H1 (cell line): ENCODE measurements at regions not wholly inside any gene's neighbourhood (a gene's known extent, or its start where the extent isn't known, plus 50 kb on each side); places are given as distances from the start of the nearest gene placed in this dataset.

ENCODE experiments used
- CTCF ChIA-PET: fragments of 300-600 bp; sonication (Branson Sonifier 250); formaldehyde crosslinking; loops from one replicate; lab custom pipeline; 2021; ENCODE audit not compliant: partially characterized antibody; lab: Charles Lee
- POLR2A ChIA-PET: fragments of 300-600 bp; sonication (Branson Sonifier 250); formaldehyde crosslinking; loops from one replicate; lab custom pipeline; 2021; ENCODE audit warnings: inconsistent platforms; ENCODE audit not compliant: partially characterized antibody; lab: Charles Lee
- DNase-seq, 2 experiments: peaks; one replicate each; pipeline versions ENCODE4 v3.0.0 to v3.0.0-alpha.2; 2010 to 2022; ENCODE audit warnings: low spot score in 2 of 2, low read depth in 1 of 2, mixed read lengths in 1 of 2
- FAIRE-seq: peaks from 2 replicates; lab custom pipeline; 2011; peaks lifted over from hg19 to GRCh38; lab: Jason Lieb, UNC
- H2AFZ ChIP-seq: 2 replicates; pipeline ENCODE4 v1.8.1; 2012; ENCODE audit warnings: low read length, inconsistent platforms
- H2AK5ac ChIP-seq: 2 replicates; pipeline ENCODE4 v1.6.1; 2013; ENCODE audit warnings: low read depth, low read length
- H2BK120ac ChIP-seq: replicated peaks from 2 replicates; pipeline ENCODE3; 2013; ENCODE audit warnings: low read depth, low read length, inconsistent platforms
- H2BK12ac ChIP-seq: 2 replicates; pipeline ENCODE4 v1.6.1; 2013; ENCODE audit warnings: low read depth, low read length
- H2BK15ac ChIP-seq: 2 replicates; pipeline ENCODE4 v1.6.1; 2013; ENCODE audit warnings: low read length
- H2BK20ac ChIP-seq: 2 replicates; pipeline ENCODE4 v1.6.1; 2013; ENCODE audit warnings: low read length
- H2BK5ac ChIP-seq: 2 replicates; pipeline ENCODE4 v1.6.1; 2013; ENCODE audit warnings: low read depth, low read length
- H3K14ac ChIP-seq: 2 replicates; pipeline ENCODE4 v1.6.1; 2013; ENCODE audit warnings: inconsistent platforms; ENCODE audit not compliant: insufficient read length
- H3K18ac ChIP-seq: 2 replicates; pipeline ENCODE4 v1.6.1; 2013; ENCODE audit warnings: low read length; ENCODE audit errors: extremely low read depth
- H3K23ac ChIP-seq: 2 replicates; pipeline ENCODE4 v1.6.1; 2013; ENCODE audit warnings: inconsistent platforms; ENCODE audit not compliant: insufficient read length
- H3K23me2 ChIP-seq: 2 replicates; pipeline ENCODE4 v1.6.1; 2013; ENCODE audit warnings: low read depth, low read length
- H3K27ac ChIP-seq: 2 replicates; pipeline ENCODE4 v1.6.1; 2011; ENCODE audit warnings: low read depth, low read length, inconsistent platforms
- H3K27me3 ChIP-seq, 4 experiments: replicated peaks in 1 of 4; 1 replicate in 1 of 4; 2 replicates in 3 of 4; pipeline versions ENCODE4 v1.6.1 to v1.8.1; 2011 to 2013; ENCODE audit warnings: low read length in 3 of 4, mild to moderate bottlenecking in 3 of 4, inconsistent platforms in 2 of 4, mixed read lengths in 2 of 4, moderate library complexity in 1 of 4; ENCODE audit not compliant: control insufficient read depth in 3 of 4, insufficient read depth in 3 of 4; ENCODE audit errors: extremely low read depth in 1 of 4
- H3K36me3 ChIP-seq, 4 experiments: 2 replicates each; pipeline versions ENCODE4 v1.6.1 to v1.8.1; 2011 to 2013; ENCODE audit warnings: mild to moderate bottlenecking in 4 of 4, low read length in 3 of 4, moderate library complexity in 2 of 4, control low read depth in 1 of 4, inconsistent platforms in 1 of 4; ENCODE audit not compliant: insufficient read depth in 4 of 4, control insufficient read depth in 2 of 4
- H3K4ac ChIP-seq: replicated peaks from 2 replicates; pipeline ENCODE3; 2013; ENCODE audit warnings: low read length, low read depth, mixed read lengths, inconsistent platforms; ENCODE audit not compliant: insufficient read length
- H3K4me1 ChIP-seq, 4 experiments: replicated peaks in 1 of 4; 1 replicate in 1 of 4; 2 replicates in 3 of 4; pipeline versions ENCODE4 v1.6.1 to v1.8.1; 2011 to 2013; ENCODE audit warnings: low read length in 3 of 4, inconsistent platforms in 2 of 4, mixed read lengths in 1 of 4; ENCODE audit not compliant: insufficient read depth in 4 of 4, control insufficient read depth in 3 of 4
- H3K4me2 ChIP-seq, 2 experiments: 2 replicates each; pipeline versions ENCODE4 v1.6.1 to v1.8.1; 2011 to 2013; ENCODE audit warnings: low read depth in 2 of 2, low read length in 2 of 2, control low read depth in 1 of 2, inconsistent platforms in 1 of 2, mild to moderate bottlenecking in 1 of 2; ENCODE audit not compliant: insufficient read depth in 1 of 2
- H3K4me3 ChIP-seq, 4 experiments: fragments of 200-600, 300-600 bp in 1 of 4; sonication (generic), shearing (Covaris generic), sonication (Bioruptor Twin) in 1 of 4; 2 replicates each; pipeline versions ENCODE4 v1.5.1 to v1.8.1; 2011 to 2016; ENCODE audit warnings: low read length in 4 of 4, low read depth in 3 of 4, control low read depth in 2 of 4, inconsistent platforms in 2 of 4, mild to moderate bottlenecking in 2 of 4, mixed read lengths in 1 of 4, moderate library complexity in 1 of 4; ENCODE audit not compliant: insufficient read depth in 2 of 4; ENCODE audit errors: extremely low read depth in 1 of 4
- H3K56ac ChIP-seq: replicated peaks from 2 replicates; pipeline ENCODE3; 2013; ENCODE audit warnings: low read depth, mild to moderate bottlenecking, mixed read lengths, low read length, inconsistent platforms; ENCODE audit not compliant: insufficient read length
- H3K79me1 ChIP-seq: 2 replicates; pipeline ENCODE4 v1.6.1; 2013; ENCODE audit warnings: low read depth, low read length, control low read depth
- H3K79me2 ChIP-seq, 2 experiments: 2 replicates each; pipeline versions ENCODE4 v1.6.1 to v1.8.1; 2012 to 2013; ENCODE audit warnings: low read length in 2 of 2, mild to moderate bottlenecking in 2 of 2, inconsistent platforms in 1 of 2; ENCODE audit not compliant: insufficient read depth in 2 of 2, control insufficient read depth in 1 of 2
- H3K9ac ChIP-seq, 4 experiments: replicated peaks in 1 of 4; 1 replicate in 1 of 4; 2 replicates in 3 of 4; pipeline versions ENCODE4 v1.6.1 to v1.8.1; 2011 to 2013; ENCODE audit warnings: low read depth in 3 of 4, low read length in 3 of 4, control low read depth in 2 of 4, mild to moderate bottlenecking in 2 of 4, moderate library complexity in 2 of 4, inconsistent platforms in 1 of 4; ENCODE audit errors: extremely low read depth in 1 of 4
- H3K9me3 ChIP-seq, 2 experiments: 2 replicates each; pipeline versions ENCODE4 v1.6.1 to v1.8.1; 2012 to 2013; ENCODE audit warnings: mild to moderate bottlenecking in 2 of 2, moderate library complexity in 2 of 2, control low read depth in 1 of 2, inconsistent platforms in 1 of 2, low read depth in 1 of 2, low read length in 1 of 2, mixed read lengths in 1 of 2; ENCODE audit not compliant: insufficient read depth in 2 of 2
- H4K20me1 ChIP-seq, 2 experiments: replicated peaks in 1 of 2; 2 replicates each; pipeline versions ENCODE3 to v1.8.1; 2011 to 2013; ENCODE audit warnings: inconsistent platforms in 2 of 2, low read length in 2 of 2, mild to moderate bottlenecking in 1 of 2; ENCODE audit not compliant: insufficient read depth in 2 of 2, control insufficient read depth in 1 of 2
- H4K5ac ChIP-seq: 2 replicates; pipeline ENCODE4 v1.6.1; 2013; ENCODE audit warnings: low read length, low read depth, mixed read lengths, inconsistent platforms; ENCODE audit not compliant: insufficient read length
- H4K8ac ChIP-seq: 2 replicates; pipeline ENCODE4 v1.8.0; 2013; ENCODE audit warnings: mild to moderate bottlenecking, moderate library complexity, low read length, inconsistent platforms; ENCODE audit not compliant: insufficient read depth; ENCODE audit errors: extremely low read depth
- H4K91ac ChIP-seq: replicated peaks from 2 replicates; pipeline ENCODE3; 2013; ENCODE audit warnings: low read length, mixed read lengths, inconsistent platforms; ENCODE audit not compliant: insufficient read length
- BACH1 ChIP-seq: IDR thresholded peaks from 2 replicates; pipeline ENCODE4 v1.6.1; 2012; ENCODE audit warnings: low read length, improper control_type of control experiment
- EGR1 ChIP-seq: IDR thresholded peaks from 2 replicates; pipeline ENCODE4 v1.6.1; 2011; ENCODE audit warnings: low read depth, low read length, borderline replicate concordance
- JUN ChIP-seq: IDR thresholded peaks from 2 replicates; pipeline ENCODE4 v1.6.1; 2011; ENCODE audit warnings: low read depth, mild to moderate bottlenecking, improper control_type of control experiment, low read length
- KDM4A ChIP-seq: IDR thresholded peaks from one replicate; pipeline ENCODE4 v1.7.1; 2012; ENCODE audit warnings: low read depth, mild to moderate bottlenecking, moderate library complexity, low read length, inconsistent platforms; ENCODE audit not compliant: severe bottlenecking
- SAP30 ChIP-seq: fragments of 300-600 bp; sonication (generic); IDR thresholded peaks from 2 replicates; pipeline ENCODE4 v1.7.1; 2012; ENCODE audit warnings: low read length, moderate library complexity, mild to moderate bottlenecking, inconsistent platforms; ENCODE audit not compliant: insufficient read depth, insufficient replicate concordance
- SIX5 ChIP-seq: IDR thresholded peaks from 2 replicates; pipeline ENCODE4 v1.6.1; 2011; ENCODE audit warnings: mild to moderate bottlenecking, low read depth, low read length
- SP2 ChIP-seq: IDR thresholded peaks from 2 replicates; pipeline ENCODE4 v1.6.1; 2012; ENCODE audit warnings: mild to moderate bottlenecking, low read length, inconsistent platforms
- TAF7 ChIP-seq: optimal IDR thresholded peaks from 2 replicates; pipeline ENCODE3; 2011; ENCODE audit warnings: low read depth, mild to moderate bottlenecking, inconsistent platforms, low read length, moderate library complexity, borderline replicate concordance
- TBP ChIP-seq: IDR thresholded peaks from 2 replicates; pipeline ENCODE4 v1.6.1; 2011; ENCODE audit warnings: low read depth, low read length, improper control_type of control experiment
- WGBS, 2 experiments: shearing (Covaris generic) in 1 of 2; methylation state at CpG; one replicate each; pipeline versions ENCODE4 v1.1.6 to v1.1.7; 2013 to 2015; ENCODE audit warnings: low lambda C conversion rate in 2 of 2, mixed read lengths in 2 of 2, inconsistent platforms in 1 of 2, low coverage in 1 of 2, missing lambda C conversion rate in 1 of 2; ENCODE audit not compliant: insufficient replicate concordance in 2 of 2, insufficient coverage in 1 of 2, insufficient read length in 1 of 2; ENCODE audit errors: extremely low coverage in 1 of 2, missing lambda C conversion rate in 1 of 2; 5-methylcytosine and 5-hydroxymethylcytosine counted together
- TF ChIP-seq, protein P1 (sequence below): IDR thresholded peaks from 2 replicates; pipeline ENCODE4 v1.6.1; 2012; ENCODE audit warnings: low read length, inconsistent platforms

GRCh38 chr18:26710470-26711096, 154.9 kb downstream of the AQP4 start:
- Histone ChIP-seq H3K9me3 (no peaks in the 10 kb centered on the region), H2BK20ac (no peak overlapping the region), H3K79me2 (no peaks in the 10 kb centered on the region), H4K91ac (no peak overlapping the region), H2AK5ac (no peak overlapping the region), H3K36me3 (no peaks in the 10 kb centered on the region), H3K4me2 (peak overlapping the region in 1 of 2 experiments; percentile 26; a peak in 1 of 4 replicates), H4K20me1 (no peaks in the 10 kb centered on the region), H3K14ac (no peak overlapping the region), H3K18ac (no peak overlapping the region), H3K27ac (no peak overlapping the region), H3K56ac (no peak overlapping the region), H4K8ac (no peak overlapping the region), H3K4me1 (peaks cover 0 to 6% (median 4%) of the 10 kb centered on the region in 4 experiments; a peak in 3 of 7 replicates), H3K27me3 (no peaks in the 10 kb centered on the region; a peak in 1 of 7 replicates), H2BK120ac (no peak overlapping the region), H2BK5ac (no peak overlapping the region), H3K79me1 (no peaks in the 10 kb centered on the region; the same call in 1 of the 2 replicates), H4K5ac (no peak overlapping the region), H2BK12ac (no peak overlapping the region), H3K23ac (no peak overlapping the region), H3K4ac (no peak overlapping the region), H3K9ac (no peak overlapping the region), H3K23me2 (no peaks in the 10 kb centered on the region), H2BK15ac (no peak overlapping the region), H3K4me3 (no peak overlapping the region), H2AFZ (no peak overlapping the region)
- FAIRE-seq (peak; percentile 19), DNase-seq (no peak)
- WGBS, 2 experiments: 30% methylated on average over 4 of the region's 4 CpGs; no CpG with 5 or more reads in 1 of the 2 experiments
- ChIA-PET POLR2A (interaction anchor here (1.0 to 1.3 kb wide), 2 partner anchors 10 to 16 kb away, joined by 4 read pairs; no protein-coding TSS in a partner anchor), CTCF (interaction anchor here (1.3 to 1.7 kb wide), 2 partner anchors 11 to 17 kb away, joined by 3 to 6 read pairs; no protein-coding TSS in a partner anchor)
- TF ChIP-seq TAF7 (no peak), BACH1 (no peak), TBP (no peak), SP2 (no peak), KDM4A (no peak), EGR1 (no peak), SAP30 (no peak), JUN (no peak), SIX5 (no peak)
- TF ChIP-seq, protein P1, sequence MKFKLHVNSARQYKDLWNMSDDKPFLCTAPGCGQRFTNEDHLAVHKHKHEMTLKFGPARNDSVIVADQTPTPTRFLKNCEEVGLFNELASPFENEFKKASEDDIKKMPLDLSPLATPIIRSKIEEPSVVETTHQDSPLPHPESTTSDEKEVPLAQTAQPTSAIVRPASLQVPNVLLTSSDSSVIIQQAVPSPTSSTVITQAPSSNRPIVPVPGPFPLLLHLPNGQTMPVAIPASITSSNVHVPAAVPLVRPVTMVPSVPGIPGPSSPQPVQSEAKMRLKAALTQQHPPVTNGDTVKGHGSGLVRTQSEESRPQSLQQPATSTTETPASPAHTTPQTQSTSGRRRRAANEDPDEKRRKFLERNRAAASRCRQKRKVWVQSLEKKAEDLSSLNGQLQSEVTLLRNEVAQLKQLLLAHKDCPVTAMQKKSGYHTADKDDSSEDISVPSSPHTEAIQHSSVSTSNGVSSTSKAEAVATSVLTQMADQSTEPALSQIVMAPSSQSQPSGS: no peak
